ENCODE measurements at regions not wholly inside any gene's neighbourhood (a gene's known extent, or its start where the extent isn't known, plus 50 kb on each side); places are given as distances from the start of the nearest gene placed in this dataset.

DNA sequence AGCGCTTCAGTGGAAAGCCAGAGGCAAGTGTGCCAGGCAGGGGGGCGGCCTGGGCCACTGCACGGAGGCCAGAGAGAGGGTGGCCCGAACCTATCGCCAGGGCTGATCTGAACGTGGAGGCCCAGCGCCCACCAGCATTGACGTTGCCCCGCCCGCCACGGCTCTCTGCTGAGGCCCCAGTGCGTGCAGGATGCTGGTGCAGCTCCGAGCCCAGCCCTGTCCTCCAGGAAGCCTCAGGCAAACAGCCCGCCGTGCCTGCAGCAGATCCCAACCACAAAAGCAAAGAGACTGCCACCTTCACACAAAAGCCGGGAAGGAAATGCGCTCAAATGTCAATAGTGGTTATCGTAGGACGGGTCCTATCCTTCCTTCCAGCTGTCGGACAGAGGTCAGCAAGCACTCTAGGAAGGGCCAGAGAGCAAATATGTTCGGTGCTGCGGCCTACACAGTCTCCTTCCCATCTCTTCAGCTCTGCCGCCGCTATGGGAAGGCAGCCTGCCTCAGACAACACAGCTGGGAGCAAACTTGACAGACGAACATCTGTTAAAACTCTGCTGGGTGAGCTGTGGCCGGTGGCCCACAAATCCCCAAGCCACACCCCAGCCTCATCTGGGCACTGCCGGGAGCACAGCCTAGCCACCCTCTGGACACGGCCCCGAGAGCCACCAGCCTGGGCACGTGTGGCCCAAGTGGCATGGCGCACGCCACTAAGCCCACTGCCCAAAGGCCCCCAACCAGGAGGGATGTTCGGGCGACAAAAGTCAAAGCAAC lies 146.2 kb downstream of the CRYBB2 start:
- Histone ChIP-seq H2AFZ (ENCODE audit: low read depth, low read length) (no peak overlapping the region), H3K4me1 (ENCODE audit: insufficient read depth, low read length) (peaks cover 5% of the 10 kb centered on the region), H3K36me3 (ENCODE audit: insufficient read depth, low read length) (no peaks in the 10 kb centered on the region), H3K4me3 (ENCODE audit: low read length) (no peak overlapping the region), H3K9me3 (ENCODE audit: low read length) (no peaks in the 10 kb centered on the region), H3K27me3 (ENCODE audit: insufficient read depth, low read length) (no peaks in the 10 kb centered on the region)

DNA sequence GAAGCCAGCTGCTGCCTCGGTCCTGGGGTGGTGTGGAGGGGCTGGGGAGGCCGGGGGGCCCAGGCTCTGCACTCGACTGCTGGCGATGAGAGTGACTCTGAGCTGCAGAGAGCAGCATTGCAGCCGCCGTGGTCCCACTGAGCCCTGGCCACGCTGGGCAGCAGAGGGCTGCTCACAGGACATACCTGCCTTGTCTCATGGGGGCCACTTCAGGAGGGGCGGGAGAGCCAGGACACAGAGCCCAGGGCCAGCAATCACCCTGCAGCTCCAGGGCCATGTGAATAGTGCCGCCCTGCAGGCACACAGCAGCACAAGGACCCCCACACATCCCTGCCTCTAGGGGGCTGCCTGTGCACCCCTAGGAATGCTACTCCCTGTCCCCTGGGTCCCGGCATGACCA lies 147.0 kb downstream of the CRYBB2 start:
- no peak overlapping the region for H3K4me3 ChIP-seq (ENCODE audit: low read length)

DNA sequence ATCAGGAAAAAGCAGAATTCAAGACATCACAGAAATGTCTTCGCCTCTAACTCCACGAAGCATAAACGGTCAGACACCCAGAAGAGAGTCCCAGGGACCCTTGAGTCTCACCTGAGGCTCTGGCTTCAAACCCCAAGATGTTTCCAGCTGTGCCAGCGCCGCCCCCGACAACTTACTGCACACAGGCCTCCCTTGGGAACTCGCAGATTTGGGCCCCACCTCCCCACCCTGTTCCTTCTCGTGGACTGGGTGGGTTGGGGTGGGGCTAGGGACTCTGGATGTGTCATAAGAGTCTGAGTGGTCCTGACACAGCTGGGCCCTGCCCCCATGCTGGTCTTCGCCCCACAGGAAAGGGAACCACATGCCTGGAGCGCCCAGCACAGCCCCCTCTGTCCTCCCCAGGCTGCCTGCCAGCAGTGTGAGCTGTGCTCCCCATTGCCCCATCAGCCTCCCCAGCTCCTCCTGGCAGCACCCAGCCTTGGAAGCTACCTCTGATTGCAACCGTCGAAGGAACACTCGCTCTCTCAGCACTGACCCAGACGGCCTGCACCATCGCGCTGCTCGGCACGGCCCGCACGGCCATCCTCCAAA lies 147.5 kb downstream of the CRYBB2 start:
- H3K4me1 ChIP-seq (ENCODE audit: insufficient read depth, low read length) = peaks cover 5% of the 10 kb centered on the region
- H2AFZ ChIP-seq (ENCODE audit: low read depth, low read length) = no peak overlapping the region
- no peaks in the 10 kb centered on the region for H3K36me3 ChIP-seq (ENCODE audit: insufficient read depth, low read length)
- no peak overlapping the region for H3K4me3 ChIP-seq (ENCODE audit: low read length)
- H3K9me3 ChIP-seq (ENCODE audit: low read length) = no peaks in the 10 kb centered on the region
- no peaks in the 10 kb centered on the region for H3K27me3 ChIP-seq (ENCODE audit: insufficient read depth, low read length)

More for the DNA sequence above, 147.0 kb downstream of the CRYBB2 start:
- Histone ChIP-seq H3K27me3 (ENCODE audit: insufficient read depth, low read length) (no peaks in the 10 kb centered on the region), H3K9me3 (ENCODE audit: low read length) (no peaks in the 10 kb centered on the region), H3K4me1 (ENCODE audit: insufficient read depth, low read length) (peaks cover 5% of the 10 kb centered on the region), H2AFZ (ENCODE audit: low read depth, low read length) (no peak overlapping the region), H3K36me3 (ENCODE audit: insufficient read depth, low read length) (no peaks in the 10 kb centered on the region)

DNA sequence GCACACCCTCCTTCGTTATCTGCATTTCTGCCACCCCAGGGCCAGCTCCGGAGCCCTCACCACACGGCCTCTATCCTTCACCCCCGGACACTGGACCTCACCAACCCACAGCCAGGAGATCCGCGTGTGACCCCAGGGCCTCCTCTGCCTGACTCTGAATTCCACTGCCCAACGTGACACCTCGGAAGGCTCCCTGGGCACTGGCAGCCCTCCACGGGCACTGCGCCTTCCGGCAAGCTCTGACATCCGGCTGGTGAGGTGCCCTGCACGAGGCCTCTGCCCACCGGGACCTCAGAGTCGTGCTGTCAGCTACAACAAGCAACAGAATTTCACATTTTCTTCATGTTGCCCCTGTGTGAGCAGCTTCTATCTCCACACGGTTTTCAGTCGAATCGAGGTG lies 148.3 kb downstream of the CRYBB2 start:
- Histone ChIP-seq H3K9me3 (ENCODE audit: low read length) (no peaks in the 10 kb centered on the region), H3K36me3 (ENCODE audit: insufficient read depth, low read length) (no peaks in the 10 kb centered on the region), H2AFZ (ENCODE audit: low read depth, low read length) (no peak overlapping the region), H3K27me3 (ENCODE audit: insufficient read depth, low read length) (no peaks in the 10 kb centered on the region), H3K4me1 (ENCODE audit: insufficient read depth, low read length) (peaks cover 5% of the 10 kb centered on the region), H3K4me3 (ENCODE audit: low read length) (no peak overlapping the region)

DNA sequence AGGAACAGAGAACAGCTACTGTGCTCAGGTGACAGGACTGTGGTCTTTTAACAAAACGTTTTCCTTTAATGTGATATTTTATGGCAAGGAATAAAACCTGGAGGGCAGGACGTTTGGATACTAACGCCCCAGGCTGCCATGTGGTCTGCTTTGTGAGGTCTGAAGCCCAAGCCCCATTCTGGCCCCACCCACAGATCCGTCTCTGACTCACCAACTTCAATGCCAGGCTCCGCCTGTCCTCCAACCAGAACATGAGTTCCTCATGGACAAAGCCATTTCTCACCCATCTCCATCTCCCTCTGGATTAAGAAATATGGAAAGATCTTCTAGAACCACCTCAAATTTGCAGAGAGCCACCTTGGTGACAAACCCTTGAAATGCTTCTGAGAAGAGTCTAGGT lies 148.8 kb downstream of the CRYBB2 start:
- no peaks in the 10 kb centered on the region for H3K9me3 ChIP-seq (ENCODE audit: low read length)
- peaks cover 5% of the 10 kb centered on the region for H3K4me1 ChIP-seq (ENCODE audit: insufficient read depth, low read length)
- peaks cover 3% of the 10 kb centered on the region for H3K36me3 ChIP-seq (ENCODE audit: insufficient read depth, low read length)
- H3K27me3 ChIP-seq (ENCODE audit: insufficient read depth, low read length) = no peaks in the 10 kb centered on the region
- H2AFZ ChIP-seq (ENCODE audit: low read depth, low read length) = no peak overlapping the region
- no peak overlapping the region for H3K4me3 ChIP-seq (ENCODE audit: low read length)

DNA sequence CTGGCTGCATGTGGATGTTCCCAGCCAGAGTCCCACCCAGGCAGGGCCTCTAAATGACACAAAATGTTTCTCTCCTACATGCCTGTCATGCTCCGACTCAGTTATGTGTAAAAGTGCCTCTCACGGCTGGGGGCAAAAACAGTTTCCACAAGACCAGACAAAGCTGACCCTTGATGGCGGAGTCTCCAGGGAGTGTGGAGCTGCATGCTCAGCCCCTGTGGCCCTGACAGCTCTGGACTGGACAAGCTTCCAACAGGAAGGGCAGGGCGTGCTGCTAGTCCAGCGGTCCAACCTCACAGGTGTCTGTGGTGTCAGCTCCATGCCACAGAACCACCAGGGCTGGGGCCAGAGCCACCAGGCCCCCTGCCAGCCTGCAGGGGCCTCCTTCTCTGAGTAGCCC lies 149.6 kb downstream of the CRYBB2 start:
- peaks cover 3% of the 10 kb centered on the region for H3K36me3 ChIP-seq (ENCODE audit: insufficient read depth, low read length)
- H3K9me3 ChIP-seq (ENCODE audit: low read length) = no peaks in the 10 kb centered on the region
- H3K4me1 ChIP-seq (ENCODE audit: insufficient read depth, low read length) = peaks cover 5% of the 10 kb centered on the region
- H3K4me3 ChIP-seq (ENCODE audit: low read length) = no peak overlapping the region
- H2AFZ ChIP-seq (ENCODE audit: low read depth, low read length) = no peak overlapping the region
- no peaks in the 10 kb centered on the region for H3K27me3 ChIP-seq (ENCODE audit: insufficient read depth, low read length)

DNA sequence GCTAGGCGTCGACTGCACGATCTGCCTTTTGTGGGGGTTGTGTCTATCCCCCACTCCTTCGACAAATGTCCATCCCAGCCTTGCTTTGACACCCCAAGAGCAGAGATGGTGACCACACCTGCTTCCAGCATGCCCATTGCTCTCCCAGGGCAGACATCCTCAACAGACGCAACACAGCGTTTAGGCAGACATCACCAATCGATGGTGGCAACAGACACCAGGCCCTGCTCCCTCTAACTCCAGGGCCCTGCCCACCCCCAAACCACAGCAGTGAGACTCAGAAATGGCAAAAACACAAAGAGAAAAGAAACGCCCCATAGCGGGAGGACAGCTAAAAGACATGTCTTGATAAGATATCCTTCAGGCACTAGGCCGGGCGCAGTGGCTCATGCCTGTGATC lies 150.9 kb downstream of the CRYBB2 start:
- H3K36me3 ChIP-seq (ENCODE audit: insufficient read depth, low read length) = peaks cover 3% of the 10 kb centered on the region
- no peaks in the 10 kb centered on the region for H3K27me3 ChIP-seq (ENCODE audit: insufficient read depth, low read length)
- H3K9me3 ChIP-seq (ENCODE audit: low read length) = no peaks in the 10 kb centered on the region
- no peak overlapping the region for H2AFZ ChIP-seq (ENCODE audit: low read depth, low read length)
- H3K4me1 ChIP-seq (ENCODE audit: insufficient read depth, low read length) = peaks cover 5% of the 10 kb centered on the region
- no peak overlapping the region for H3K4me3 ChIP-seq (ENCODE audit: low read length)

DNA sequence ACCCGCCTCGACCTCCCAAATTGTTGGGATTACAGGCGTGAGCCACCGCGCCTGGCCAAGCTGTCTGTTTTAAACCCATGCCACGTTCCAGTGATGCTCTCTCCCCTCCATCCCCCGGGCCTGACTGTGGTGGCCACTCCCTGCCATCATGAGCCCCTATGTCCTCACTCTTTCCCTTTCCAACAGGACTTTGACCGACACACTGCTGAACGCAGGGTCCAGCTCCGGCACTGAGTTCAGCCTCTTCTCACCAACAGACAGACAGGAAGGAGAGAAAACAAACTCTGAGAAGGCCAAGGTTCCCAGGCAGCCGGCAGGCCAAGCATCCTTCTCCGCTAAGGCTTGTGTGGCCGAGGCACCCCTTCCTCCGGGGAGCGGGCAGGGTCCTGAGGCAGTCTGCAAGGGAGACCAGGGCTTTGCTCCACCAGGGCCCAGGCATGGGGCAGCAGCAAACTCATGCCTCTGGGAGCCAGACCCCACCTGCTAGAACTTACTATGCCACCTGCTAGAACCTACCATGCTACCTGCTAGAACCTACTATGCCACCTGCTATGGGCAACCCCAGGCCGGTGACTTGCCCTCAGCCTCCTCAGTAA lies 152.7 kb downstream of the CRYBB2 start:
- peaks cover 5% of the 10 kb centered on the region for H3K4me1 ChIP-seq (ENCODE audit: insufficient read depth, low read length)
- H3K9me3 ChIP-seq (ENCODE audit: low read length) = no peaks in the 10 kb centered on the region
- no peaks in the 10 kb centered on the region for H3K27me3 ChIP-seq (ENCODE audit: insufficient read depth, low read length)
- no peak overlapping the region for H3K4me3 ChIP-seq (ENCODE audit: low read length)
- H2AFZ ChIP-seq (ENCODE audit: low read depth, low read length) = no peak overlapping the region
- H3K36me3 ChIP-seq (ENCODE audit: insufficient read depth, low read length) = peaks cover 3% of the 10 kb centered on the region

DNA sequence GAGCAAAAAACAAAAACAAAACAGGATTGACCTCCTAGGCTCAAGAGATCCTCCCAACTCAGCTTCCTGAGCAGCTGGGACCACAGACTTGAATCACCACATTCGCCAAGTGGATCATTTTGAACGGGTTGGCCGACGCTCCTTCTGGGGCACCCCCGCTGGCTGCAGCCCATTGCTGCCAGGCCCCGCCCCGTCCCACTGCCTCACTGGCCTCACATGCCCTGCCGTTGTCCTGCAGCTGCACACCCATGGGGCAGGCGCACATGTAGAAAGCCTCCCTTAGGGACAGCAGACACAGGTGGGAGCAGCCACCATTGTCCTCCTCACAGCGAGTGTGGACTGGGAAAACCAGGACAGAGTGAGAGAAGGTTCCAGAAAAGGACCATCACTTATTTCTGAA lies 154.5 kb downstream of the CRYBB2 start:
- H3K4me3 ChIP-seq (ENCODE audit: low read length) = no peak overlapping the region
- H3K9me3 ChIP-seq (ENCODE audit: low read length) = peaks cover 4% of the 10 kb centered on the region
- peaks cover 2% of the 10 kb centered on the region for H3K4me1 ChIP-seq (ENCODE audit: insufficient read depth, low read length)
- no peaks in the 10 kb centered on the region for H3K27me3 ChIP-seq (ENCODE audit: insufficient read depth, low read length)
- no peak overlapping the region for H2AFZ ChIP-seq (ENCODE audit: low read depth, low read length)
- H3K36me3 ChIP-seq (ENCODE audit: insufficient read depth, low read length) = peaks cover 3% of the 10 kb centered on the region

DNA sequence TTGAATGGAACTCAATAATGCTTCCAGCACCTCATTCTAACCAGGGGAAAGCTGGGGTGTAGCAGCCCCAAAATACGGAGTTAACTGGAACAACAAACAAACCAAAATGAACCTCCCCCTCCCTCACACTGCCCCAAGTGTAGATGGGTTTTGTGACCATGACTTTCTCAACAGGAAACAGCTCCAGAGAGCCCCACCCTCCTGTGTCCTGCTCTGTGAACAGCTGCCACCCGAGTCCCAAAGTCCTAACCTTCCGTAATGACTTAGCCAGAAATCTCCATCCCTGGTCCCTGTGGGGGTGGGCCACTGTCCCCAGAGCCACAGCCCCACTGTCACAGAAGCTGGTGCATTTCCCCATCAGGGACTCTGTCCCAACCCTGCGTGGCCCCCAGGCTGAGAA lies 155.4 kb downstream of the CRYBB2 start:
- H3K27me3 ChIP-seq (ENCODE audit: insufficient read depth, low read length) = no peaks in the 10 kb centered on the region
- peaks cover 4% of the 10 kb centered on the region for H3K9me3 ChIP-seq (ENCODE audit: low read length)
- H2AFZ ChIP-seq (ENCODE audit: low read depth, low read length) = no peak overlapping the region
- no peaks in the 10 kb centered on the region for H3K4me1 ChIP-seq (ENCODE audit: insufficient read depth, low read length)
- H3K36me3 ChIP-seq (ENCODE audit: insufficient read depth, low read length) = peaks cover 3% of the 10 kb centered on the region
- H3K4me3 ChIP-seq (ENCODE audit: low read length) = no peak overlapping the region

DNA sequence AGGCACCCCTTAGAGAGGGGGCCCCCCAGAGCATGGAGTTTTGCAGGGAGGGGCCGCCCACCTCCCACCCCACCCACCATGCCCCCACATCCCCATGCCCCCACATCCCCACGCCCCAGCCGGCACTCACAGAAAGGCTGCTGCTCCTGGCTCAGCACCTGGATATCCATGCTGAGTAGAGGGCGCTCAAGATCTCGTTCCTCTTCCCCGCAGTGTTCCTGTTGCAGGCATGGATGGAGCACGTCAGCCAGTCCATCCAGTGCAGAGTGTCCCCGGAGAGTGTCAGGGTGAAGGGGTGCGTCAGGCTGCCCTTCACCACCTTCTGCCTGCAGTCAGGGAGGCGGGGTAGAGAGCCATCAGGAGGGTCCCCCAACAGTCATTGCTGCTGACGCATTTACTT lies 156.2 kb downstream of the CRYBB2 start:
- Histone ChIP-seq H3K9me3 (ENCODE audit: low read length) (peaks cover 4% of the 10 kb centered on the region), H3K36me3 (ENCODE audit: insufficient read depth, low read length) (peaks cover 3% of the 10 kb centered on the region), H2AFZ (ENCODE audit: low read depth, low read length) (no peak overlapping the region), H3K4me3 (ENCODE audit: low read length) (no peak overlapping the region), H3K4me1 (ENCODE audit: insufficient read depth, low read length) (no peaks in the 10 kb centered on the region), H3K27me3 (ENCODE audit: insufficient read depth, low read length) (no peaks in the 10 kb centered on the region)

DNA sequence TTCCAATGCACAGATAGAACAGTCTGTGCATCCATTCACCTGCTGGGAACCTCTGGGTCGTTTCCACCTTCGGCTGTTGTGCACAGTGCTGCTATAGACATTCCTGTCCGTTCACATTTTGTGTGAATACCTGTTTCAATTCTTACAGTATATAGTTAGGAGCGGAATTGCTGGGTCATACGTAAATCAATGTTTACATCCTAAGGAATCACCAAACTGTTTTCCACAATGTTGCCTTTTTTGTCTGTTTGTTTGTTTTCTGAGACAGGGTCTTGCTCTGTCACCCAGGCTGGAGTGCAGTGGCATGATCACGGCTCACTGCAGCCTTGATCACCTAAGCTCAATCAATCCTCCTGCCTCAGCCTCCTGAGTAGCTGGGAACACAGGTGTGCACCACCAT lies 158.3 kb downstream of the CRYBB2 start:
- no peaks in the 10 kb centered on the region for H3K27me3 ChIP-seq (ENCODE audit: insufficient read depth, low read length)
- no peak overlapping the region for H2AFZ ChIP-seq (ENCODE audit: low read depth, low read length)
- peaks cover 4% of the 10 kb centered on the region for H3K9me3 ChIP-seq (ENCODE audit: low read length)
- no peaks in the 10 kb centered on the region for H3K4me1 ChIP-seq (ENCODE audit: insufficient read depth, low read length)
- peaks cover 3% of the 10 kb centered on the region for H3K36me3 ChIP-seq (ENCODE audit: insufficient read depth, low read length)
- no peak overlapping the region for H3K4me3 ChIP-seq (ENCODE audit: low read length)

DNA sequence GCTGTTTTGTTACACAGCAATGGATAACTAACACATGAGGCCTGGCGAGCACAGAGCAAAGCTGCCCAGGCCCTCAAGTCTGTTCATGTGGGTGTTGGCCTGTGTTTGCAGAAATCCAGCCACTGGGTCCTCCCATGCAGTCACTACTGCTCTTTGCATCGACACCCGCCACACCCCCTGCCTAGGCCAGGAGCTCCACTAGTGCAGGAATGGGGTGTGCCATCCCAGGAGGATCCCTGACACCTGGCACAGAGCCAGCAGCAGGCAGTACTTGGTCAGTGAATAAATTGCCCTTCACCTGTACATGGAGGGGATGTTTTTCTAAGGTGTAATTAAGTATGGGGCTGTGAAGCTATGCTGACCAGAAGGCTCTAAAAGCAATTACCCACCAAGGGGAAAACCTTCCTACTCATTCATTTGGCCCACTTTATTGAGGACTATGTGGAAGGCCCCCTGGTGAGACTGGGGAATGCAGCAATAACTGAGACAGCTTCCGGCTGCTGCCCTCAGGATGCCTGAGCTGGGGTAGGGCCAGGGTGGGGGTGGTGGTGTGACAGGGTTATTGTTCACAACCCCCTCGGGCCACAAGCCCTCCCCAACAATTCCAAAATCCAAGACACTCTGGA lies 160.8 kb downstream of the CRYBB2 start:
- H3K4me3 ChIP-seq (ENCODE audit: low read length) = no peak overlapping the region
- peaks cover 9% of the 10 kb centered on the region for H3K4me1 ChIP-seq (ENCODE audit: insufficient read depth, low read length)
- no peaks in the 10 kb centered on the region for H3K36me3 ChIP-seq (ENCODE audit: insufficient read depth, low read length)
- H3K9me3 ChIP-seq (ENCODE audit: low read length) = peaks cover 4% of the 10 kb centered on the region
- no peak overlapping the region for H2AFZ ChIP-seq (ENCODE audit: low read depth, low read length)
- no peaks in the 10 kb centered on the region for H3K27me3 ChIP-seq (ENCODE audit: insufficient read depth, low read length)
